SK-N-SH treated with all-trans-retinoic acid at 6 μM for 48 hours (cell line): ENCODE measurements at regions not wholly inside any gene's neighbourhood (a gene's known extent, or its start where the extent isn't known, plus 50 kb on each side); places are given as distances from the start of the nearest gene placed in this dataset.

ENCODE experiments used
- ATAC-seq: fragments of 200-7000 bp; cut with Tn5 transposase; 3 replicates; pipeline ENCODE4 v1.9.1; 2020; ENCODE audit warnings: mild to moderate bottlenecking, moderate library complexity
- ARNTL ChIP-seq: fragments of 450-650 bp; formaldehyde crosslinking; IDR thresholded peaks from 2 replicates; pipeline ENCODE4 v1.5.0; 2020; ENCODE audit warnings: low read depth, mild to moderate bottlenecking, moderate library complexity, borderline replicate concordance
- BACH2 ChIP-seq: fragments of 250-450 bp; sonication (Bioruptor Pico); IDR thresholded peaks from 2 replicates; pipeline ENCODE4 v1.9.0; 2021; ENCODE audit warnings: mild to moderate bottlenecking, borderline replicate concordance
- CSDC2 ChIP-seq: fragments of 250-450 bp; sonication (Bioruptor Pico); IDR thresholded peaks from 2 replicates; pipeline ENCODE4 v1.5.0; 2020; ENCODE audit warnings: mild to moderate bottlenecking, moderate library complexity
- ESRRG ChIP-seq: fragments of 250-450 bp; sonication (Bioruptor Pico); IDR thresholded peaks from 2 replicates; pipeline ENCODE4 v1.6.1; 2021; ENCODE audit warnings: mild to moderate bottlenecking
- GLIS3 ChIP-seq: fragments of 250-450 bp; sonication (Bioruptor Pico); IDR thresholded peaks from 2 replicates; pipeline ENCODE4 v1.5.0; 2020; ENCODE audit warnings: mild to moderate bottlenecking, moderate library complexity
- ISL1 ChIP-seq: fragments of 250-450 bp; sonication (Bioruptor Pico); IDR thresholded peaks from 2 replicates; pipeline ENCODE4 v2.1.2; 2022; ENCODE audit warnings: mild to moderate bottlenecking, moderate library complexity
- OSR1 ChIP-seq: fragments of 250-450 bp; sonication (Bioruptor Pico); IDR thresholded peaks from 2 replicates; pipeline ENCODE4 v1.8.0; 2022; ENCODE audit warnings: moderate library complexity, mild to moderate bottlenecking, inconsistent platforms
- PPARA ChIP-seq: fragments of 250-450 bp; sonication (Bioruptor Pico); IDR thresholded peaks from 2 replicates; pipeline ENCODE4 v1.5.0; 2020; ENCODE audit warnings: mild to moderate bottlenecking, borderline replicate concordance
- RARB ChIP-seq: fragments of 250-450 bp; sonication (Bioruptor Pico); IDR thresholded peaks from 2 replicates; pipeline ENCODE4 v1.8.0; 2021; ENCODE audit warnings: mild to moderate bottlenecking, moderate library complexity
- SNAI2 ChIP-seq: fragments of 250-450 bp; sonication (Bioruptor Pico); IDR thresholded peaks from 2 replicates; pipeline ENCODE4 v1.5.0; 2020; ENCODE audit warnings: mild to moderate bottlenecking, moderate library complexity
- TCF4 ChIP-seq: fragments of 250-450 bp; sonication (Bioruptor Pico); IDR thresholded peaks from 2 replicates; pipeline ENCODE4 v1.8.0; 2021; ENCODE audit warnings: mild to moderate bottlenecking, moderate library complexity, borderline replicate concordance
- TOX ChIP-seq: fragments of 250-450 bp; sonication (Bioruptor Pico); IDR thresholded peaks from 2 replicates; pipeline ENCODE4 v1.8.0; 2021; ENCODE audit warnings: mild to moderate bottlenecking, moderate library complexity, borderline replicate concordance
- ZC3H10 ChIP-seq: fragments of 250-450 bp; sonication (Bioruptor Pico); IDR thresholded peaks from 2 replicates; pipeline ENCODE4 v1.5.1; 2021; ENCODE audit warnings: mild to moderate bottlenecking, moderate library complexity
- ZFP3 ChIP-seq: fragments of 250-450 bp; sonication (Bioruptor Pico); IDR thresholded peaks from 2 replicates; pipeline ENCODE4 v1.5.0; 2020; ENCODE audit warnings: mild to moderate bottlenecking, moderate library complexity
- ZFP30 ChIP-seq: fragments of 450-650 bp; formaldehyde crosslinking; IDR thresholded peaks from 2 replicates; pipeline ENCODE4 v1.5.0; 2022; ENCODE audit warnings: mild to moderate bottlenecking, moderate library complexity
- ZNF565 ChIP-seq: fragments of 450-650 bp; formaldehyde crosslinking; conservative IDR thresholded peaks from 2 replicates; pipeline ENCODE4 v1.5.0; 2020; ENCODE audit warnings: low read depth, mild to moderate bottlenecking, moderate library complexity
- ZNF70 ChIP-seq: fragments of 450-650 bp; formaldehyde crosslinking; IDR thresholded peaks from 2 replicates; pipeline ENCODE4 v1.5.0; 2020; ENCODE audit warnings: mild to moderate bottlenecking, moderate library complexity
- ZNF8 ChIP-seq: fragments of 450-650 bp; formaldehyde crosslinking; IDR thresholded peaks from 2 replicates; pipeline ENCODE4 v1.5.0; 2020; ENCODE audit warnings: mild to moderate bottlenecking, moderate library complexity
- TF ChIP-seq, protein P1 (sequence below): fragments of 250-450 bp; sonication (Bioruptor Pico); IDR thresholded peaks from 2 replicates; pipeline ENCODE4 v1.5.0; 2020; ENCODE audit warnings: mild to moderate bottlenecking, moderate library complexity
- TF ChIP-seq, protein P2 (sequence below): fragments of 250-450 bp; sonication (Bioruptor Pico); IDR thresholded peaks from 2 replicates; pipeline ENCODE4 v1.5.1; 2021; ENCODE audit warnings: mild to moderate bottlenecking, moderate library complexity
- TF ChIP-seq, protein P3 (sequence below): fragments of 250-450 bp; sonication (Bioruptor Pico); IDR thresholded peaks from 2 replicates; pipeline ENCODE4 v1.8.0; 2020; ENCODE audit warnings: mild to moderate bottlenecking, moderate library complexity, borderline replicate concordance
- TF ChIP-seq, protein P4 (sequence below): fragments of 250-450 bp; sonication (Bioruptor Pico); IDR thresholded peaks from 2 replicates; pipeline ENCODE4 v1.5.1; 2020; ENCODE audit warnings: low read depth, mild to moderate bottlenecking, moderate library complexity
- TF ChIP-seq, protein P5 (sequence below): fragments of 250-450 bp; sonication (Bioruptor Pico); IDR thresholded peaks from 2 replicates; pipeline ENCODE4 v1.8.0; 2021; ENCODE audit warnings: low read depth, mild to moderate bottlenecking, moderate library complexity, borderline replicate concordance

DNA sequence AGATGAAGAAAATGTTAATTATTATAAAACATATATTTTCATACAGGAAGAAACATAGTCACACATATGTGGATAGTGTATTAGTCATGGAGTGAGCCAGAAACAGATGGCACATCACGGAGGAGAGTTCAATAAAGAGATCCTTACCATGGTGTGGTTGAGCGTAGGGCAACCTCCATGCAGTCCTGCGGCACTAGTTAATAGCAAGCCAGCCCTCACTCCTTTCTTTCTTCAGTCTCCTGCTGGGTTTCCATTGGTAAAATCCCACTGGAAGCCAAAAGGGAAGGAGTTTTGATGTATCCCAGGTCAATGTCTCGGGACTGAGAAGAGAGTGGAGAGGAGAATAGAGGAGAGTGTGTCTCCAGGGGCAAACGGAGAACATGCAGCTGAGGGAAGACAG lies 328.1 kb downstream of the NR4A2 start:
- ATAC-seq = no peak
- TF ChIP-seq ISL1 (no peak), RARB (CRISPR knock-in tag) (no peak), TCF4 (CRISPR knock-in tag) (no peak), GLIS3 (CRISPR knock-in tag) (no peak), ZNF8 (CRISPR knock-in tag) (no peak), ZFP30 (no peak), TOX (CRISPR knock-in tag) (no peak), BACH2 (CRISPR knock-in tag) (no peak), OSR1 (no peak), ZFP3 (CRISPR knock-in tag) (no peak), ZNF70 (CRISPR knock-in tag) (no peak), ZC3H10 (no peak), CSDC2 (CRISPR knock-in tag) (no peak), SNAI2 (CRISPR knock-in tag) (no peak)
- TF ChIP-seq, protein P1, sequence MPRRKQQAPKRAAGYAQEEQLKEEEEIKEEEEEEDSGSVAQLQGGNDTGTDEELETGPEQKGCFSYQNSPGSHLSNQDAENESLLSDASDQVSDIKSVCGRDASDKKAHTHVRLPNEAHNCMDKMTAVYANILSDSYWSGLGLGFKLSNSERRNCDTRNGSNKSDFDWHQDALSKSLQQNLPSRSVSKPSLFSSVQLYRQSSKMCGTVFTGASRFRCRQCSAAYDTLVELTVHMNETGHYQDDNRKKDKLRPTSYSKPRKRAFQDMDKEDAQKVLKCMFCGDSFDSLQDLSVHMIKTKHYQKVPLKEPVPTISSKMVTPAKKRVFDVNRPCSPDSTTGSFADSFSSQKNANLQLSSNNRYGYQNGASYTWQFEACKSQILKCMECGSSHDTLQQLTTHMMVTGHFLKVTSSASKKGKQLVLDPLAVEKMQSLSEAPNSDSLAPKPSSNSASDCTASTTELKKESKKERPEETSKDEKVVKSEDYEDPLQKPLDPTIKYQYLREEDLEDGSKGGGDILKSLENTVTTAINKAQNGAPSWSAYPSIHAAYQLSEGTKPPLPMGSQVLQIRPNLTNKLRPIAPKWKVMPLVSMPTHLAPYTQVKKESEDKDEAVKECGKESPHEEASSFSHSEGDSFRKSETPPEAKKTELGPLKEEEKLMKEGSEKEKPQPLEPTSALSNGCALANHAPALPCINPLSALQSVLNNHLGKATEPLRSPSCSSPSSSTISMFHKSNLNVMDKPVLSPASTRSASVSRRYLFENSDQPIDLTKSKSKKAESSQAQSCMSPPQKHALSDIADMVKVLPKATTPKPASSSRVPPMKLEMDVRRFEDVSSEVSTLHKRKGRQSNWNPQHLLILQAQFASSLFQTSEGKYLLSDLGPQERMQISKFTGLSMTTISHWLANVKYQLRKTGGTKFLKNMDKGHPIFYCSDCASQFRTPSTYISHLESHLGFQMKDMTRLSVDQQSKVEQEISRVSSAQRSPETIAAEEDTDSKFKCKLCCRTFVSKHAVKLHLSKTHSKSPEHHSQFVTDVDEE (CRISPR knock-in tag) = no peak
- TF ChIP-seq, protein P2, sequence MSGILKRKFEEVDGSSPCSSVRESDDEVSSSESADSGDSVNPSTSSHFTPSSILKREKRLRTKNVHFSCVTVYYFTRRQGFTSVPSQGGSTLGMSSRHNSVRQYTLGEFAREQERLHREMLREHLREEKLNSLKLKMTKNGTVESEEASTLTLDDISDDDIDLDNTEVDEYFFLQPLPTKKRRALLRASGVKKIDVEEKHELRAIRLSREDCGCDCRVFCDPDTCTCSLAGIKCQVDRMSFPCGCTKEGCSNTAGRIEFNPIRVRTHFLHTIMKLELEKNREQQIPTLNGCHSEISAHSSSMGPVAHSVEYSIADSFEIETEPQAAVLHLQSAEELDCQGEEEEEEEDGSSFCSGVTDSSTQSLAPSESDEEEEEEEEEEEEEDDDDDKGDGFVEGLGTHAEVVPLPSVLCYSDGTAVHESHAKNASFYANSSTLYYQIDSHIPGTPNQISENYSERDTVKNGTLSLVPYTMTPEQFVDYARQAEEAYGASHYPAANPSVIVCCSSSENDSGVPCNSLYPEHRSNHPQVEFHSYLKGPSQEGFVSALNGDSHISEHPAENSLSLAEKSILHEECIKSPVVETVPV (CRISPR knock-in tag) = no peak
- TF ChIP-seq, protein P3, sequence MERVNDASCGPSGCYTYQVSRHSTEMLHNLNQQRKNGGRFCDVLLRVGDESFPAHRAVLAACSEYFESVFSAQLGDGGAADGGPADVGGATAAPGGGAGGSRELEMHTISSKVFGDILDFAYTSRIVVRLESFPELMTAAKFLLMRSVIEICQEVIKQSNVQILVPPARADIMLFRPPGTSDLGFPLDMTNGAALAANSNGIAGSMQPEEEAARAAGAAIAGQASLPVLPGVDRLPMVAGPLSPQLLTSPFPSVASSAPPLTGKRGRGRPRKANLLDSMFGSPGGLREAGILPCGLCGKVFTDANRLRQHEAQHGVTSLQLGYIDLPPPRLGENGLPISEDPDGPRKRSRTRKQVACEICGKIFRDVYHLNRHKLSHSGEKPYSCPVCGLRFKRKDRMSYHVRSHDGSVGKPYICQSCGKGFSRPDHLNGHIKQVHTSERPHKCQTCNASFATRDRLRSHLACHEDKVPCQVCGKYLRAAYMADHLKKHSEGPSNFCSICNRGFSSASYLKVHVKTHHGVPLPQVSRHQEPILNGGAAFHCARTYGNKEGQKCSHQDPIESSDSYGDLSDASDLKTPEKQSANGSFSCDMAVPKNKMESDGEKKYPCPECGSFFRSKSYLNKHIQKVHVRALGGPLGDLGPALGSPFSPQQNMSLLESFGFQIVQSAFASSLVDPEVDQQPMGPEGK (CRISPR knock-in tag) = no peak
- TF ChIP-seq, protein P4, sequence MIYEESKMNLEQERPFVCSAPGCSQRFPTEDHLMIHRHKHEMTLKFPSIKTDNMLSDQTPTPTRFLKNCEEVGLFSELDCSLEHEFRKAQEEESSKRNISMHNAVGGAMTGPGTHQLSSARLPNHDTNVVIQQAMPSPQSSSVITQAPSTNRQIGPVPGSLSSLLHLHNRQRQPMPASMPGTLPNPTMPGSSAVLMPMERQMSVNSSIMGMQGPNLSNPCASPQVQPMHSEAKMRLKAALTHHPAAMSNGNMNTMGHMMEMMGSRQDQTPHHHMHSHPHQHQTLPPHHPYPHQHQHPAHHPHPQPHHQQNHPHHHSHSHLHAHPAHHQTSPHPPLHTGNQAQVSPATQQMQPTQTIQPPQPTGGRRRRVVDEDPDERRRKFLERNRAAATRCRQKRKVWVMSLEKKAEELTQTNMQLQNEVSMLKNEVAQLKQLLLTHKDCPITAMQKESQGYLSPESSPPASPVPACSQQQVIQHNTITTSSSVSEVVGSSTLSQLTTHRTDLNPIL = no peak
- TF ChIP-seq, protein P5, sequence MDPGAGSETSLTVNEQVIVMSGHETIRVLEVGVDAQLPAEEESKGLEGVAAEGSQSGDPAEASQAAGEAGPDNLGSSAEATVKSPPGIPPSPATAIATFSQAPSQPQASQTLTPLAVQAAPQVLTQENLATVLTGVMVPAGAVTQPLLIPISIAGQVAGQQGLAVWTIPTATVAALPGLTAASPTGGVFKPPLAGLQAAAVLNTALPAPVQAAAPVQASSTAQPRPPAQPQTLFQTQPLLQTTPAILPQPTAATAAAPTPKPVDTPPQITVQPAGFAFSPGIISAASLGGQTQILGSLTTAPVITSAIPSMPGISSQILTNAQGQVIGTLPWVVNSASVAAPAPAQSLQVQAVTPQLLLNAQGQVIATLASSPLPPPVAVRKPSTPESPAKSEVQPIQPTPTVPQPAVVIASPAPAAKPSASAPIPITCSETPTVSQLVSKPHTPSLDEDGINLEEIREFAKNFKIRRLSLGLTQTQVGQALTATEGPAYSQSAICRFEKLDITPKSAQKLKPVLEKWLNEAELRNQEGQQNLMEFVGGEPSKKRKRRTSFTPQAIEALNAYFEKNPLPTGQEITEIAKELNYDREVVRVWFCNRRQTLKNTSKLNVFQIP (CRISPR knock-in tag) = no peak

DNA sequence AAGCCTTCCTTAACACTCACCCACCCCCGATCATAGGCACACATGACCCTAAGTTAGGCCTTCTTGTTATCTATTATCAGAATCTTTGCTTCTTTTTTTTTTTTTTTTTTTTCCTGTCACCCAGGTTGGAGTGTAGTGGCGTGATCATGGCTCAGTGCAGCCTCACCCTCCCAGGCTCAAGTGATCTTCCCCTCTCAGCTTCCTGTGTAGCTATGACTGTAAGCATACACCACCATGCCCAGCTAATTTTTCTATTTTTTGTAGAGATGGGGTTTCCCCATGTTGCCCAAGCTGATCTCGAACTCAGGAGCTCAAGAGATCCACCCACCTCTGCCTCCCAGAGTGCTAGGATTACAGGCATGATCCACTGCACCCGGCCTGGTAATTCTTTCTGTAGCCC lies 328.7 kb downstream of the NR4A2 start:
- no peak for ATAC-seq
- TF ChIP-seq BACH2 (CRISPR knock-in tag) (no peak), TOX (CRISPR knock-in tag) (no peak), SNAI2 (CRISPR knock-in tag) (no peak), ZNF8 (CRISPR knock-in tag) (no peak), ZC3H10 (no peak), ESRRG (CRISPR knock-in tag) (no peak), GLIS3 (CRISPR knock-in tag) (no peak), ARNTL (no peak), ZNF565 (CRISPR knock-in tag) (no peak), ZFP30 (no peak), PPARA (no peak), RARB (CRISPR knock-in tag) (no peak), ZNF70 (CRISPR knock-in tag) (no peak)
- TF ChIP-seq, protein P3 (CRISPR knock-in tag) = no peak
- TF ChIP-seq, protein P5 (CRISPR knock-in tag) = no peak
- TF ChIP-seq, protein P2 (CRISPR knock-in tag) = no peak
- TF ChIP-seq, protein P4 = no peak
